ENCODE measurements at regions not wholly inside any gene's neighbourhood (a gene's known extent, or its start where the extent isn't known, plus 50 kb on each side); places are given as distances from the start of the nearest gene placed in this dataset.

DNA sequence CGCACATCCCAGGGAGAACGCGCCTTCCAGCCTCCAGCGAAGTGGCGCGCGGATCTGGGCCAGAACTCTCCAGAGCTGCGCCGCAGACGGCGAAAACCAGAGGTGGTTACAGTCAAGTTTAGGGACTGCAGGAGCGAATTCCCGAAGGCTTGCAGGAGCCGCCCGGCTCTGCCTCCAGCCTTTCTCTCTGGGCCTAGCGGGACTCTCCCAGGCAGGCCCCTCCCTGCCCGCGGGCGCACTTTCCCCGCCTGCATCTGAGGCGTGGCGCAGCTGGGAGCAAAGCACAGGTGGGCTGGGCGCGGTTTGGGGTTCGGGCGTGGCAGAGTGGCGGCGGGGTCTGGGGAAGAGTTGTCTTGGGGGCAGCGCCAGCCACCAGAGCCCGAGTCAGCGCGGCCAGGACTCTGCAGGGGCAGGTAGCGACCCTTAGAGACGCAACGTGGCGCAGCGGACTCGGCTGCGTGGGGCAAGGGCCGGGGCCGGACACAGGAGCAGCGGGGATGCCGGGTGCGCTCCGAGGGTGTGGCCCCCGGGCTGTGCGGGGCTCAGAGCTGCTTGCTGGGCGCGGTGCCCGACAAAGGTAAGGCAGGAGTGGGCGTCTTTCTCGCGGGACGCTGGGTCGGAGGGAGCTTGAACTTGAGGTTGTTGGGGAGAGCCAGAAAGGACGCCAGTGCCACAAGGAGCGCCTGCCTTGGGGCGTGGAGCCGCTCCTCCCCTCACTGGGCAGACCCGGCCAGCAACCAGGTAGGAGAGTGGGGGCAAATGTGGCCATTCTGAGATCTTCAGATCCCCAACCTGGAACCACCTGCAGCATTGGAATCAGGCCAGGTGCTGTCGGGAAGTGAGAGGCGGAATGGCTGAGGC, 1126.0 kb downstream of the AACS start:
- TF ChIP-seq, protein P1, sequence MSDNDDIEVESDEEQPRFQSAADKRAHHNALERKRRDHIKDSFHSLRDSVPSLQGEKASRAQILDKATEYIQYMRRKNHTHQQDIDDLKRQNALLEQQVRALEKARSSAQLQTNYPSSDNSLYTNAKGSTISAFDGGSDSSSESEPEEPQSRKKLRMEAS (IDR thresholded peaks at IDR 0.05) = no peak
- TF ChIP-seq BACH1 (IDR thresholded peaks at IDR 0.05; ENCODE audit: low read length) (0 out of 2 replicates have a peak, but pooled peaks have one; percentile 6), SP2 (IDR thresholded peaks at IDR 0.05; ENCODE audit: low read length) (no peak), SP1 (IDR thresholded peaks at IDR 0.05; ENCODE audit: low read depth, low read length) (no peak), SIN3A (conservative IDR thresholded peaks at IDR 0.05 in 1 of 2, IDR thresholded peaks at IDR 0.05 in 1 of 2; ENCODE audit: low read depth in 1 of 2, low read length in 2 of 2) (no peak), SUZ12 (IDR thresholded peaks at IDR 0.05; ENCODE audit: low read length) (no peak), POLR2A (IDR thresholded peaks at IDR 0.05; ENCODE audit: control extremely low read depth in 1 of 2, low read depth in 2 of 2, low read length in 2 of 2) (0 out of 3 replicates have a peak, but pooled peaks of 1 of the 2 experiments have one; percentile 27), CBX8 (IDR thresholded peaks at IDR 0.05; ENCODE audit: borderline replicate concordance, low read depth, low read length) (no peak), EP300 (IDR thresholded peaks at IDR 0.05; ENCODE audit: borderline replicate concordance in 1 of 2, low read depth in 2 of 2, low read length in 2 of 2) (no peak), CEBPB (IDR thresholded peaks at IDR 0.05; ENCODE audit: low read depth, low read length) (no peak)
- TF ChIP-seq, protein P2, sequence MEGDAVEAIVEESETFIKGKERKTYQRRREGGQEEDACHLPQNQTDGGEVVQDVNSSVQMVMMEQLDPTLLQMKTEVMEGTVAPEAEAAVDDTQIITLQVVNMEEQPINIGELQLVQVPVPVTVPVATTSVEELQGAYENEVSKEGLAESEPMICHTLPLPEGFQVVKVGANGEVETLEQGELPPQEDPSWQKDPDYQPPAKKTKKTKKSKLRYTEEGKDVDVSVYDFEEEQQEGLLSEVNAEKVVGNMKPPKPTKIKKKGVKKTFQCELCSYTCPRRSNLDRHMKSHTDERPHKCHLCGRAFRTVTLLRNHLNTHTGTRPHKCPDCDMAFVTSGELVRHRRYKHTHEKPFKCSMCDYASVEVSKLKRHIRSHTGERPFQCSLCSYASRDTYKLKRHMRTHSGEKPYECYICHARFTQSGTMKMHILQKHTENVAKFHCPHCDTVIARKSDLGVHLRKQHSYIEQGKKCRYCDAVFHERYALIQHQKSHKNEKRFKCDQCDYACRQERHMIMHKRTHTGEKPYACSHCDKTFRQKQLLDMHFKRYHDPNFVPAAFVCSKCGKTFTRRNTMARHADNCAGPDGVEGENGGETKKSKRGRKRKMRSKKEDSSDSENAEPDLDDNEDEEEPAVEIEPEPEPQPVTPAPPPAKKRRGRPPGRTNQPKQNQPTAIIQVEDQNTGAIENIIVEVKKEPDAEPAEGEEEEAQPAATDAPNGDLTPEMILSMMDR (IDR thresholded peaks at IDR 0.05; ENCODE audit: control extremely low read depth in 1 of 3, insufficient read depth in 1 of 3, low read depth in 1 of 3, low read length in 3 of 3) = no peak; a peak in 1 of 4 replicates
